Thymus (tissue), 11 donors: ENCODE measurements at regions not wholly inside any gene's neighbourhood (a gene's known extent, or its start where the extent isn't known, plus 50 kb on each side); places are given as distances from the start of the nearest gene placed in this dataset.

ENCODE experiments used
- DNase-seq, 9 donors: peaks; one replicate each; pipeline ENCODE4 v3.0.0-alpha.2; 2013; ENCODE audit warnings: low spot score in 9 of 9, low read depth in 6 of 9, missing footprints in 1 of 9
- H3K27ac ChIP-seq, 2 donors: one replicate each; pipeline ENCODE4 v1.5.1; 2013; ENCODE audit warnings: control low read depth in 1 of 2, low read depth in 1 of 2, low read length in 1 of 2, mild to moderate bottlenecking in 1 of 2, moderate library complexity in 1 of 2
- H3K27me3 ChIP-seq, 2 donors: one replicate each; pipeline ENCODE4 v1.5.1; 2013; ENCODE audit warnings: low read length in 1 of 2; ENCODE audit not compliant: control insufficient read depth in 2 of 2, insufficient read depth in 1 of 2
- H3K36me3 ChIP-seq, 2 donors: one replicate each; pipeline ENCODE4 v1.5.1; 2013; ENCODE audit warnings: low read length in 1 of 2, mild to moderate bottlenecking in 1 of 2, moderate library complexity in 1 of 2; ENCODE audit not compliant: control insufficient read depth in 2 of 2, insufficient read depth in 2 of 2
- H3K4me1 ChIP-seq, 2 donors: one replicate each; pipeline ENCODE4 v1.5.1; 2013; ENCODE audit warnings: low read length in 2 of 2; ENCODE audit not compliant: control insufficient read depth in 2 of 2, insufficient read depth in 2 of 2
- H3K4me3 ChIP-seq, 2 donors: one replicate each; pipeline ENCODE4 v1.5.1; 2013; ENCODE audit warnings: low read length in 2 of 2, control low read depth in 1 of 2, mild to moderate bottlenecking in 1 of 2
- H3K9me3 ChIP-seq, 2 donors: one replicate each; pipeline ENCODE4 v1.5.1; 2013; ENCODE audit warnings: low read length in 1 of 2, mild to moderate bottlenecking in 1 of 2; ENCODE audit not compliant: control insufficient read depth in 2 of 2, insufficient read depth in 1 of 2
- WGBS: extraction: QIAGEN DNeasy Blood & Tissue Kit; methylation state at CpG from one replicate; pipeline ENCODE4 v1.1.7; 2013; 5-methylcytosine and 5-hydroxymethylcytosine counted together
- donor health status: healthy.

GRCh38 chr1:185427264-185427663 lies 110.2 kb upstream of the IVNS1ABP start:
- H3K27me3 ChIP-seq: no peaks in the 10 kb centered on the region
- no peaks in the 10 kb centered on the region for H3K4me1 ChIP-seq
- H3K36me3 ChIP-seq: no peaks in the 10 kb centered on the region
- WGBS: 61% methylated on average over 2 of the region's 2 CpGs
- no peak overlapping the region for H3K27ac ChIP-seq
- no peak for DNase-seq
- no peak overlapping the region for H3K4me3 ChIP-seq
- H3K9me3 ChIP-seq: no peaks in the 10 kb centered on the region

- H3K27ac ChIP-seq: no peak overlapping the region
- DNase-seq: no peak
- no peaks in the 10 kb centered on the region for H3K9me3 ChIP-seq
- WGBS: 97% methylated on average over 5 of the region's 5 CpGs
- H3K36me3 ChIP-seq: no peaks in the 10 kb centered on the region
- no peak overlapping the region for H3K4me3 ChIP-seq
- H3K27me3 ChIP-seq: no peaks in the 10 kb centered on the region
- H3K4me1 ChIP-seq: no peaks in the 10 kb centered on the region
Measured at GRCh38 chr1:185426848-185427247, 109.8 kb upstream of the IVNS1ABP start.

- Histone ChIP-seq H3K4me1 (no peaks in the 10 kb centered on the region), H3K27me3 (no peaks in the 10 kb centered on the region), H3K27ac (no peak overlapping the region), H3K4me3 (no peak overlapping the region), H3K36me3 (no peaks in the 10 kb centered on the region), H3K9me3 (no peaks in the 10 kb centered on the region)
- 98% methylated on average over 3 of the region's 3 CpGs for WGBS
- no peak for DNase-seq
Measured at GRCh38 chr1:185425163-185425562, 108.1 kb upstream of the IVNS1ABP start.

- Histone ChIP-seq H3K9me3 (no peaks in the 10 kb centered on the region), H3K4me3 (no peak overlapping the region), H3K36me3 (no peaks in the 10 kb centered on the region), H3K27ac (no peak overlapping the region), H3K27me3 (no peaks in the 10 kb centered on the region), H3K4me1 (no peaks in the 10 kb centered on the region)
- DNase-seq: no peak
- WGBS: 84% methylated on average over 3 of the region's 3 CpGs
Measured at GRCh38 chr1:185421485-185422107, 104.6 kb upstream of the IVNS1ABP start.

- no peak for DNase-seq
- Histone ChIP-seq H3K27me3 (no peaks in the 10 kb centered on the region), H3K4me1 (no peaks in the 10 kb centered on the region), H3K36me3 (no peaks in the 10 kb centered on the region), H3K9me3 (no peaks in the 10 kb centered on the region), H3K27ac (no peak overlapping the region), H3K4me3 (no peak overlapping the region)
Measured at GRCh38 chr1:185420588-185421081, 103.6 kb upstream of the IVNS1ABP start.

- Histone ChIP-seq H3K4me3 (no peak overlapping the region), H3K4me1 (no peaks in the 10 kb centered on the region), H3K27ac (no peak overlapping the region), H3K27me3 (no peaks in the 10 kb centered on the region), H3K9me3 (no peaks in the 10 kb centered on the region), H3K36me3 (no peaks in the 10 kb centered on the region)
- WGBS: 98% methylated on average over 3 of the region's 3 CpGs
- no peak for DNase-seq
Measured at GRCh38 chr1:185419718-185420117, 102.7 kb upstream of the IVNS1ABP start.

GRCh38 chr1:185418472-185418871 lies 101.4 kb upstream of the IVNS1ABP start:
- H3K27me3 ChIP-seq: no peaks in the 10 kb centered on the region
- DNase-seq: no peak
- H3K36me3 ChIP-seq: no peaks in the 10 kb centered on the region
- H3K27ac ChIP-seq: no peak overlapping the region
- no peaks in the 10 kb centered on the region for H3K4me1 ChIP-seq
- no peak overlapping the region for H3K4me3 ChIP-seq
- no peaks in the 10 kb centered on the region for H3K9me3 ChIP-seq
- WGBS: 99% methylated on average over 1 of the region's 1 CpG

GRCh38 chr1:185412385-185413087 lies 95.5 kb upstream of the IVNS1ABP start:
- H3K4me3 ChIP-seq: no peak overlapping the region
- H3K9me3 ChIP-seq: peaks cover 0 to under 1% of the 10 kb centered on the region in 2 donors
- H3K27me3 ChIP-seq: no peaks in the 10 kb centered on the region
- no peak overlapping the region for H3K27ac ChIP-seq
- no peaks in the 10 kb centered on the region for H3K4me1 ChIP-seq
- H3K36me3 ChIP-seq: no peaks in the 10 kb centered on the region
- WGBS: 87% methylated on average over 7 of the region's 7 CpGs
- DNase-seq: no peak

- H3K4me1 ChIP-seq: no peaks in the 10 kb centered on the region
- no peak overlapping the region for H3K4me3 ChIP-seq
- H3K36me3 ChIP-seq: no peaks in the 10 kb centered on the region
- no peak overlapping the region for H3K27ac ChIP-seq
- WGBS: 97% methylated on average over 1 of the region's 1 CpG
- H3K27me3 ChIP-seq: no peaks in the 10 kb centered on the region
- H3K9me3 ChIP-seq: peaks cover 0 to 4% of the 10 kb centered on the region in 2 donors
- DNase-seq: no peak
Measured at GRCh38 chr1:185409763-185410528, 92.9 kb upstream of the IVNS1ABP start.
